ENCODE measurements at regions not wholly inside any gene's neighbourhood (a gene's known extent, or its start where the extent isn't known, plus 50 kb on each side); places are given as distances from the start of the nearest gene placed in this dataset.

- Histone ChIP-seq H3K79me2 (ENCODE audit: insufficient read depth, low read length) (no peaks in the 10 kb centered on the region), H3K4ac (ENCODE audit: low read depth, low read length) (no peak overlapping the region), H3K18ac (ENCODE audit: insufficient read length, low read depth, low read length) (no peak overlapping the region), H3K23ac (ENCODE audit: insufficient read length, low read depth, low read length) (no peak overlapping the region), H2BK120ac (ENCODE audit: low read depth, low read length, poor library complexity, severe bottlenecking) (no peak overlapping the region), H2BK20ac (ENCODE audit: low read depth, low read length, poor library complexity, severe bottlenecking) (no peak overlapping the region), H2BK15ac (ENCODE audit: low read depth, low read length) (no peak overlapping the region), H2BK12ac (ENCODE audit: insufficient read length, low read depth, low read length) (no peak overlapping the region), H3K4me1 (ENCODE audit: insufficient read depth, low read length) (no peaks in the 10 kb centered on the region), H3T11ph (ENCODE audit: low read length) (no peak overlapping the region), H2AK5ac (ENCODE audit: insufficient read length, low read length) (no peak overlapping the region), H4K20me1 (ENCODE audit: control insufficient read depth, insufficient read depth, insufficient read length) (no peaks in the 10 kb centered on the region), H3K9me3 (ENCODE audit: control insufficient read depth, low read depth, low read length) (no peaks in the 10 kb centered on the region), H3K27me3 (ENCODE audit: insufficient read depth, low read length) (no peaks in the 10 kb centered on the region), H3K56ac (ENCODE audit: insufficient read length, low read depth, low read length) (no peak overlapping the region), H2AFZ (ENCODE audit: low read length) (no peak overlapping the region), H3K9ac (ENCODE audit: extremely low read depth, insufficient read length, low read length) (no peak overlapping the region), H4K8ac (replicated peaks; ENCODE audit: insufficient read length, low read depth, low read length) (no peak overlapping the region), H3K79me1 (ENCODE audit: insufficient read depth, low read depth, low read length, poor library complexity, severe bottlenecking) (no peaks in the 10 kb centered on the region), H4K91ac (ENCODE audit: insufficient read length, low read depth, low read length) (no peak overlapping the region), H3K27ac (ENCODE audit: insufficient read length, low read depth, low read length) (no peak overlapping the region), H3K23me2 (ENCODE audit: insufficient read length, low read depth, low read length, poor library complexity, severe bottlenecking) (no peaks in the 10 kb centered on the region), H4K5ac (ENCODE audit: insufficient read length, low read depth, low read length) (no peak overlapping the region), H3K14ac (ENCODE audit: insufficient read depth, low read length) (no peak overlapping the region), H3K4me2 (ENCODE audit: insufficient read depth, insufficient read length, low read length) (no peak overlapping the region), H2BK5ac (ENCODE audit: insufficient read length, low read length) (no peak overlapping the region)
- H3K4me3 Mint-ChIP-seq = no peak overlapping the region
- H3K27me3 Mint-ChIP-seq (ENCODE audit: low read depth) = no peaks in the 10 kb centered on the region
- DNase-seq = no peak
- H3K9me3 Mint-ChIP-seq = no peaks in the 10 kb centered on the region
- no peak overlapping the region for H3K27ac Mint-ChIP-seq
- no peaks in the 10 kb centered on the region for H3K4me1 Mint-ChIP-seq
- no peak for TF ChIP-seq CTCF (conservative IDR thresholded peaks at IDR 0.05)
- H3K36me3 Mint-ChIP-seq (ENCODE audit: insufficient read depth in 1 of 3, low read depth in 3 of 3) = no peaks in the 10 kb centered on the region
- WGBS (ENCODE audit: extremely low coverage, insufficient read length, low lambda C conversion rate) = no CpG with 5 or more reads among the region's 2 CpGs
Measured at GRCh38 chr6:119844387-119844786, 494.8 kb upstream of the MAN1A1 start.

Measured in H9 (cell line).